NCI-H1417 (cell line): ENCODE measurements at regions not wholly inside any gene's neighbourhood (a gene's known extent, or its start where the extent isn't known, plus 50 kb on each side); places are given as distances from the start of the nearest gene placed in this dataset.
A peak's percentile ranks its signal among the peaks of the same experiment; 100 is the strongest.

Source experiments
- DNase-seq, 3 experiments: peaks; one replicate each; lab custom pipeline; 2025; lab: John Stamatoyannopoulos, UW

DNA sequence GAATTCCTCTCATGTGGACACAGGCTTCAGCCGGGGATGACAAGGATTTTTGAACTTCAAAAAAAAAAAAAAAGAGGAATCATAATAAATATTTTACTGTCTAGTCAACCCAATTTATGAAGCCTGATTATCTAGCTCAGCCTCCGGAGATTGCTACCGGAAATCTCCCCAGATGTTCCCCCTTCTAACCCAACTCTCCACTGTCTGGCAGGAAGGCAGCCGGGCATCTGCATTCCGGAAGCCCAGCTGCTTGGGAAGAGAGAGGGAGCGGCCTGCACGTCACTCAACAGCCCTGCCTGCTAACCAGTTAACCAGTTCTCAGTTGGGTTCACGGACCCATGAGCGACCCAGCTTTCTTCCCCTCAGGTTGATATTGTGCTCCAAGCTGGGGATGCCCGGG is 87.2 kb upstream of the POU3F3 start:
- no peak for DNase-seq

- no peak for DNase-seq
Measured at GRCh38 chr2:104768694-104769093, 85.2 kb upstream of the POU3F3 start.

GRCh38 chr2:104769096-104769495 is 84.8 kb upstream of the POU3F3 start:
- DNase-seq: no peak

- no peak for DNase-seq
Measured at GRCh38 chr2:104772996-104773395, 80.9 kb upstream of the POU3F3 start.

- no peak for DNase-seq
Measured at GRCh38 chr2:104774631-104775030, 79.3 kb upstream of the POU3F3 start.

DNA sequence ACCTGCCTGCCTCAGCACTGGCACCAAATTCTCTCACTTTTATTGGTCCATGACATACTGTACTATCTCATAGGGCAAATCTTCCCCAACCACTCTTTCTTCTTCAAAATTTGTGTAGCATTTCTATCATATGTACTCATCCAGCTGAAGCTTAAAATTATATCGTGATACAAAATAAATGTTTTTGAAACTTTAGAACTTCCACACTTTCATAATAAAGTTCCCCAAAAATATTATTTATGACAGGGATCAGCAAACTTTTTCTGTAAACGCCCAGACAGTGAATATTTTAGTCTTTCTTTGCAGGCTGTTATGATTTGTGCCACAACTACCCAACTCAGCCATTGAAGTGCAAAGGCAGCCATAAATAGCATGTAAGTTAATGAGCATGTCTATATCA is 76.2 kb upstream of the POU3F3 start:
- no peak for DNase-seq

GRCh38 chr2:104781151-104781550 is 72.8 kb upstream of the POU3F3 start:
- no peak for DNase-seq

- no peak for DNase-seq
Measured at GRCh38 chr2:104784264-104784663, 69.7 kb upstream of the POU3F3 start.

DNA sequence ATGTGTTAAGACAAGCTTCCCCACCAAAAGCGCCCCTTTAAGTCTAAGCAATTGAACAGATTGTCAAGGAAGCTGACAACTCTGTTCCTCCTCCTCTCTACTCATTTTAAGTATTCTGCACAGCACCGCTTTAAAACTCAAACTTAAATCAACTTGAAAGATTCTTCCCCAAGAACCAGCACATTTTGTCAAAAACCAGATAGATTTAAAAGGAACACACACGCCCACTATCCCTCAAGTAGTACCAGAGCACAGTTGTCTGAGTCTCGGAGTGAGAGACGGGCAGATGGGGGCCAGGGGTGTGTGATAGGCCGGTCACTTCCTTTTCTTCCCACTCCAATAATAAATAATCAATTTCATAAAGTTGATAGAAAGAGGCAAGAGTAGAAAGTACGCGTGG is 67.7 kb upstream of the POU3F3 start:
- no peak for DNase-seq

DNA sequence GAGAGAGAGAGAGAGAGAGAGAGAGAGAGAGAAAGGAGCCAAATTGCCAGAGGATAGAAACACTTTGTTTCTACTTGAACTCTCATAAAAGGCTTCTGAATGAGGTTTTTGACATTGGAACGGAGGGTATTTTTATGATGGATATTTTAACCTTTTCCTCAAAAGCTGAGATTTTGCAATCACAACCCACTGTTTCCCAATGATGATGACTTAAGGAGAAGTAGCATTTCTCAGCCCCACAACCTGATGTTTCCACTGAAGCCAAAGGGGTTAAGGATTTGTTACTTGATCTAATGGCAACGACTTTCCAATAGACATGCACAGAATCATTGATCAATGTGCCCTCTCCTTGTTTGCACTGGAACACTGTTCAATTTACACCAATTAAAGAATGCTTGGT is 67.1 kb upstream of the POU3F3 start:
- no peak for DNase-seq

GRCh38 chr2:104787298-104788065 is 66.4 kb upstream of the POU3F3 start:
- DNase-seq: no peak

DNA sequence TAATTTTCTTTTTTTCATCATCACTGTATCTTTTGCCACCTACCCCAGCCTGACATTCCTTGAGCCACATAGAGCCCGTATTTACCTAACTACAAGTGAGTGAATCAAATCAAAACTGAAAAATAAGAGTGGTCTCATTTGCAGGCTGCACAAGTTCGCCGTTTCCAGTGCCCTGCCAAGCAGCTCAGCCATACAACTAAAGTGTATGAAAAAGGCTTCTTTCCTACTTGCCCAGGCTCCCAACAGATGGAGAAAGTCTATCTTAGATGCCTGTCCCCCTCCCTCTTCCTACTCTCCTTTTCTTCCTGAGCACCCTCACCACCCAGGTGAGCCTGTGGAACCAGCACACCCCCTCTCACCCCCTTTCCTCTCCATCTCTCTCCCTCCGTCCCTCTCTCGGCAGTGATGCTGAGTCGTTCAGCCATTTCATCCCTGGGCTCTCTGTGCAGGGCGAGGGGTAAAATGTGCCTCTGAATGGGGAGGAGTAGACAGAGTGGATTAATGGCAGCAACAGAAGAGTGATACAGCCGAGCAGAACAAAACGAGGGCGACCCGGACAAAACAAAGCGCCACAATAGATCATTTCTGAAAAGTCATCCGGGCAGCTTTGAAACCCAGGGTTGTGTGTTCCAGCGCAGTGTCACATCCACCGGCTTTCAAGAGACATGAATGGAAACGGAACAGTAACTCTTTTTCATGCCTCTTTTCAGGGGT is 65.0 kb upstream of the POU3F3 start:
- DNase-seq: peak in 1 of 3 experiments; percentile 0

GRCh38 chr2:104790100-104790811 is 63.7 kb upstream of the POU3F3 start:
- DNase-seq: no peak

DNA sequence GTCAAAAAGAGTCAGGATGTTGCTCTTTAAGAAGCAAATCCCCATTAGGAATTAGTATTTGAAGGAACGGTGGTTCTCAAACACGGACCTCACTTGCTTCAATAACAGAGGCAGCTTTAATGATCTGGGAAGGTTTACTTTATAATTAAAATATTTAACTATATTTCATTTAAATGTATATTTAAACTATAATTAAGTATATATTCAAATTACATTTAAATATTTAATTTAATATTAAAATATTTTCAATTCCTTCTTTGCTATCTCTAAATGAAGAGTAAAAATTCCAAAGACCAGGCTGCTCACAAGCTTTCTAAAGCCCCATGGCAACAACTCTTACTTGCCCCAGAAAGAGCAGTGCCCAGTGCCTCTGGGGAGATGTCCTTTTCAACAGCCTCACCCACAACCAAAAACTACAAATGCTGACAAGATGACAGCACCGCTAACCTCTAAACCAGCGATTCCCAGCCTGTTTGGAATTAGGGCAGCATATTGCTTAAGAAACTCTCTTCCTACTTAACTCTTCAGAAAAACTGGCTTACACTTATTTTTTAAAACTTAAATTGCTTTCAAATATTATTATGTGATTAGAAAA is 62.9 kb upstream of the POU3F3 start:
- DNase-seq: no peak

DNA sequence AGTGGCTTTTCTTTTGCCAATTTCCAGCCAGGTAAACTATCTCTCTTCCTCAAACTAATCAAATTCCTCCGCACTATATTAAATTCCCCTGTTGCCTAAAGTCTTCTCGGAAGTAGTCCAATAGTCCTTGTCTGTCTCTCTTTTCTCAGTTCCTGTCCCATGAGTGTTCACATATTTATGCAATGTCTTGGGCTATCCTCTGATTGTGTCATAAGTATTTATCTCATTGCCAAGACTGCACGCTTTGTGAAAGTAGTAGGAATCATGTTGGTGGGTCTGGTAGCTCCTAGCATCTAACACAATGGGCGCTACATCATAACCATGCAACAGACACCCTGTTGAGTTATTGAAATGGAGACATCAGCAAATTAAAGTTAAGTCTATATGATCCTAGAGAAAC is 59.9 kb upstream of the POU3F3 start:
- DNase-seq: no peak

DNA sequence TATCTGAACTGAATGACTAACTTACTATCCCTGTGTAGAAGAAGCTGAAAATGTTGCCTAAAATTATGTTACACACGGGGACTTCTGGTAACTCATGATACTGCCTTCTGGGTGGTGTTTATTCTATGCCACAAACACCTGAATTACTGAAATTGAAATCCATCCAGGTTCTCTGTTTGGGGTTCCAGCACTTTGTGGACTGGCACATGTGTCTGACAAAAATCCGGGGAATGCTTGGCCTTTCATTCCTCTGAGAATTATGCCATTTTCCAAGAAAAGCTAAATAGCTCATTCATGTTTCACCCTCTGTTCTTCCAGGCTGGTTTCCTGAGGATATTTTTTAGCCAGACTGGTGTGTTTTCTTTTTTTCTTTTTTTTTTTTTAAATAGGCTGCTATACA is 59.5 kb upstream of the POU3F3 start:
- no peak for DNase-seq
